GM21515 (cell line): ENCODE measurements at regions not wholly inside any gene's neighbourhood (a gene's known extent, or its start where the extent isn't known, plus 50 kb on each side); places are given as distances from the start of the nearest gene placed in this dataset.

Experiments
- ATAC-seq: cut with Tn5 transposase; IDR thresholded peaks from one replicate; pipeline ENCODE4 v1.9.1; 2021; ENCODE audit not compliant: unreplicated experiment

DNA sequence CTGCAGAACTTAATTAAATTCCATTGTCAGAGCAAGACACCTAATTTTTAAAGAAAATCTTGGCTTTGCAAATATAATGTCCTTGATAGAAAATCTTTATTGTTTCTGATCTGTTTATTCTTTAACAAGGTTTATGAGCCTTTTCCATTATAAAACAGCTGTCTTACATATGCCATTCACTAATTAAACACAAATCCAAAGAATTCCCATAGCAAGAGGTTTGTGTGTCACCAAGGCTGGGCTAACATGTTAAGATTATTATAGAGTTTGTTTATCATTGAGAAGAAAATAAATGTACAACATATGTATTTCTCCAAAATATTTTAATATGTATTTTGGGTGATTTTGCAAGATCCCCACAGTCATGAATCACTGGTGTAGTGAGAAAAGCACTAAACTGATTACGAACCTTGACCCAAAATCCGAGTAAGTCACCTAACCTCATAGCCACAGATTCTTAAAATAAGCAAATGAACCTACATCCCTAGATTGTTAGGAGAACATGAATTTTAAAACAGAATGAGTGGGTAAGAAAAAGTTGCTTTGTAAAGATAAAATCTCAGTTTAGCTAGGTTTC, 694.8 kb upstream of the INTU start:
- ATAC-seq = no peak

- no peak for ATAC-seq
Observed at GRCh38 chr4:126939401-126939800, 693.4 kb upstream of the INTU start.

DNA sequence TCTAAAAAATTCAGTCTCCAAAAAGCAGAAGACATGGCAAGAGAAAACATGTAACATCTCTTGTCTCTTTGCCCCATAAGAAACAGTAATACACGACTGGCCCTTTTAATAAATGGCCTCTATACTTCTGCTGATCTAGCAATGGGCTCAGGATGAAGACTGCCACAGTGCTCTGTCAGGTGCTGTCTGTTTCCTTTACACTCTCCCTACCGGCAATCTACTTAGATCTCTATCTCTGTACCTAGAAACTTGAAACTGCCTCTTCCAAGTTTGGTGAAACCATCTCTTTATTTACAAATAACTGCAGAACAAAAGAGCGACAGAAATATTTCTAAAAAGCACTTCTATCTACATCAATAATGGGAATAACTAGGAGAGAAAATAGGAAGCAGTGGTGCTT, 685.2 kb upstream of the INTU start:
- ATAC-seq = no peak

- no peak for ATAC-seq
Observed at GRCh38 chr4:126954537-126955291, 678.0 kb upstream of the INTU start.

DNA sequence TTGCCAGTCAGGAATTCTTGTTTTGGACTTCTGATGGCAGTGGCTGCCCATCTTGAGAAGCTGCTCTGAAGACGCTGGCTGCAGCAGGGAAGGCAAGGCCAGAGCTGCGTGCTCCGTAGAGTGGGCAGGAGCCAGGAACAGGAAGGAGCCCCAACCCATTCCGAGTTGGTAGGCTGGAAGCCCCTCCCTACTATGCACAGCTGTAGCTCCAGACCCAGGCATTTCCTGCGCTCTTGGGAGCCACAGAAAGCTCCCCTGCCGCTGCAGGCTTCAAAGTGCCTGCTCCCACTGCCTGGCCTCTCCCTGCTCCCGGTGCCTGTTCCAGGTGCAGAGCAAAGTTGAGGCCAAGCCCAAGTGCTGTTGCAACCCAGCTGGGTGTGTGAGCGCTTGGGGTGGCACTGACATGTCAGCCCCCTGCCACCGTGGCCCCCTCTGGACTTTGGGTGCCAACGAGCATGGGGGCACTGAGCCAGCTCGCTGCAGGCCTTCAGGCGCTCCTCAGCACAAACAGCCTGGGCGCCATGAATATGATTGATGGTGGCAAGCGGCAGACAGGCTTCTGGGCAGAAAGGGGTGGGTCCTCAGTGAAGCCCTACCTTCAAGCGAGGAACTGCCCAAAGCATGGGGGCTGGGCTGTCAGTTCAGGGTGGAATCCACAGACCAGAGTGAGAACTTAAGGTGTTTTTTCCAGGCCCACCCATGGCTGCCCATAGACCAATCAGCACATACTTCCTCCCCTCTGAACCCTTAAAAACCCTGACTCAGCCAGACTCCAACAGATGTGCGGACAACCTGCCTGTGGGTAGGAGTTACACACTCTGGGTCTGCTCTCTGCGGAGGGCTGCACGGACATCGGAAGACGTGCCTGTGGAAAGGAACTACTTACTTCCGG, 677.2 kb upstream of the INTU start:
- no peak for ATAC-seq

- no peak for ATAC-seq
Observed at GRCh38 chr4:126956184-126956897, 676.4 kb upstream of the INTU start.

- ATAC-seq = no peak
Observed at GRCh38 chr4:126957556-126957955, 675.2 kb upstream of the INTU start.

DNA sequence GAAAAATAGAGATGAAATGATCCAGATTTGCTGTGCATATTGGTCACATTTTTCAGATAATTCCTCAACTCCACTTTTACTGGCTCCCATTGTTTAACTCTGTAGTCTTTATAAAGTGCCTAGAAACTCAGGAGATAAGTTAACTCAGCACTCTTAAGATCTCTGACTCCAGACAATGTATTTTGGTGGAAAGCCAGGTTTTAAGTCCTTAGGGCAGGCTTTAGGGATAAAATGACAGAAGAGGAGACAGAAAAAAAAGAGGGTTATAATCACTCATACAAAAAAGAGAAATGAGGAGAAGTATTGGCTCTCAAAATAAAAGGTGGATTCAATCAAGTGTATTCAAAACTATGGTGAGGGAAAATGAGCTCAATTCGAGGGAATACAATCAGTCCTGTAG, 674.8 kb upstream of the INTU start:
- ATAC-seq = no peak

DNA sequence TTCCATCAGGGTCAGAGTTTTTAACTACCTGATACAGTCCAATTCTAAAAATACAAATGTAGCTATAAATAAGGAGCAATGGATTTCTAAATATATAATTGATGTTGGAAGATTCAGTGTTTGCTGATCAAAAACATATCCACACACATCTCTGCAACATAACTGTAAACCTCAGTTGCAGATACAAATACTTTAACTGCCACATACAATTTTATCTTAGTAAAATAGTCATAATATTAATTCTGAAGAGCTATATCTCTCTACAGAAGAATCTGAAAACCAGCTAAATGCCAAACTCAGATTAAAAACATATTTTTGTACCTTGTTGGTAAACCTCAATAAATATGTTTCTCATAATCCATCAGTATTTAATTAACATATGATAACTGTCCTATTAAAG, 674.3 kb upstream of the INTU start:
- ATAC-seq = no peak

DNA sequence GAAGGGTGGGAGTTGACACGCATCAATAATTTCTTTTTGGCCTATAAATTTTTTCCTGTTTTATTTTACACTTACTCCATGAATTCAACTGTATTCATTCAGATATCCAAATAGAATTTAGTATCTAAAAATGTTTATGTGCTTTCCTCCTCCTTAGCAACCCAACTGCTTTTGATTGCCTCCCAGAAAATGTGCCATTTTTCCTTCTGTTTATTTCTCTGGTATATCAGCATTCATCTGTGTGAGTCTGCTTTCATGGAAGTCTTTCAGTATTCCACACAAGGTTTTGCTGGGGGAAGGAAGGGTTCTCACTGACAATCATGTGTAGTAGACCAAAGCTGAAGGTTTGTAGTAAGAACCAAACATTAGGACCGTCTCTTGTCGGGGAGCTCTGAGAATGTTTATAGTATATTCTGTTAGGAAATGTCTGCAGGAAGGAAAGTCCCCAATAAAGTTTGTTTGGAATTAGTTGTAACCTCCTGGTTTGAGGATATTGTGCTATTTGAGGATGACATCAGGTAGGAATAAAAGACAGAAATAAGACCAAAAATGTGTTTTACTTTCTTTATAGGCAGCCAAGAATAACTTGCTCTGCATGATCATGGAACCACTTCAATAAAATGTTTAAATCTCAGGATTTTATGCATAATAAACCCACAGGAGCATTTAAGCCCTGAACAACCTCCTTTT, 673.6 kb upstream of the INTU start:
- no peak for ATAC-seq

- no peak for ATAC-seq
Observed at GRCh38 chr4:126960760-126961159, 672.0 kb upstream of the INTU start.

DNA sequence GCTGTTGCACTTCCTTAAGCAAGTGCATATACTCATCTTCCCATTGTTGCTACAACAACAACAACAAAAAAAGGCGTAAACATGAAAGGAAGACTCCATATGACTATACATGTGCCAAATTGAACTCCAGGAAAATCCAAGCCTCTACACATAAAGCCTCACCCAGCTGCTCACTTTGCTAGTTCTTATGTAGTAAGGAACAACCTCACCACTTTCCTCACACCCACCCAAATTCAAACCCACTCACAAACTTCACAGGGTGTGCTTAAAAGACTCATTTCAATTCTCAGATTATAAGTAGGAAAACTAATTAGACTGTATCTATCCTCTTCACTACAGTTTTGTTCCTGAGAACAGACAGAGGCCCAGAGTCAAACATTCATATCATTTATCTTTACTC, 671.1 kb upstream of the INTU start:
- no peak for ATAC-seq

DNA sequence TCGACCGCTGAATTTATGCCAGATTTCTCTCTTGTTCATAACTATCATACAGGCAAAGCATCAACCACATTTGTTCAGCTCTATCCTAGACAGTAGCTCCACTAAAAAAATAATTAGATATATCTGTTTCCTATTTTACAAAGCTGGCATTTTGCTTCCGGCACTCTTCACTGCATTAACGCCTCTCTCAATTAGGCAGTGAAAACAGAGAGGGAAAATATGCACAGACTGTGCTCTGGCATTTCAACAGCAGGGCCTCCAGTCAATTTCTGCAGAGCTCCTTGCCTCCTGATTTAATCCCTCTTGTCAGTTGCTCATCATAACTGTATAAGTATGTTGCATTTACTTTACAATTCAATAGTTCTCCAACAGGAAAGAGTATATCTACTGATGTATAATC, 666.9 kb upstream of the INTU start:
- ATAC-seq = no peak

DNA sequence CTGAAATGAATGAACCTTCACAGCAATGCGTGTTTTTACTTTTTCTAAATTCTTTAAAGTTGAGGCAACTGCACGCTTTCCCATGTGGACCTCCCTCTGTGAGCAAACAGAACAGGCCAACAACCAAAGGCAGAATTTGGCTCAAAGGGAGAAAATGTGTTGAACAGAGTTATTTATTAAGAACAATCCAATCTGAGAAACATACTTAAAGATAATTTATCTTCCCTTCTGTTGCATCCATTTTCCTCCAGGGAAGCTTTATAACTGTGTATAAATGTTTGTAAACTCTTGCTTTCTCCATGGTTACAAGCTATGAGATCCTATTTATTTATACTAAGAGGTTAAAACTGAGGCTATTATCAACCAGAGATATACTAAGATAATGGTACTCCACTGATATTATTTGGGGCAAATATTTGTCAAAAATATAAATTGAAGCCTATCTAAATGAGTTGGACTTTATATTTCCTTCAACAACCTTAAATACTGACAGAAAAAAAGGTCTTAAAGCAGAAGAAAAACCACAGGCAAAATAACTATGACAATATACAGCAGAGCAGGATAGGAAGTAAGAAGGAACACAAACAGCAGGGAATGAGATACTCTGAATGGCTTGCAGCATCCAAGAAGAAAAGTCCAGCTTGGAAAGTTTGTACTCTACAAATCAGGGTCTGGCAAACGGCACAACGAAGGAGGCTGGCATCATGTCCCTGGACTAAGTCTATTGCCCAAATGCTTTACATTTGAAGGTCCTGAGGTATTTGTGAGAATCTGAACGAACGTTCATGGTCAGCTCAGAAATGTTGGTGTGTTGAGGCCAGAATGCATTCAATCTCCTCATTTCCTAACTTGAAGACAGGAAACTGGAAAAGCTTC, 663.2 kb upstream of the INTU start:
- no peak for ATAC-seq

DNA sequence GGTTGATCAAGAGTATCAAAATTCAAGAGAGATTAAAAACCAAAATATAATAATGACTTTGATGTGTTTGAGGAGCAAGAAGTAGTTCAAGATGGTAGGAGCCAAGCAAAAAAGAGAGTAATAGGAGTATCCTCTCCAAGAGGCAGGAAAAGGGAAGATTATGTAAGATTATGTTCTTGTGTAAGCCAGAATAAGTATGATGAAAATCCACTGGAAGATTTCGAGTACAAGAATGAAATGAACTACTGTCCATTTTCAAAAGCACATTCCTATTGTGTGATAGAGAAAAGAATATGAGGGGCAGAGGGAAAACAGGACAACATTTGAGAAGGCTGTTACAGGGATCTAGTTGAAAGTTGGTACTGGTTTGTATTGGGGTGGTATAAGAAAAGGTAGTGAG, 659.6 kb upstream of the INTU start:
- no peak for ATAC-seq

DNA sequence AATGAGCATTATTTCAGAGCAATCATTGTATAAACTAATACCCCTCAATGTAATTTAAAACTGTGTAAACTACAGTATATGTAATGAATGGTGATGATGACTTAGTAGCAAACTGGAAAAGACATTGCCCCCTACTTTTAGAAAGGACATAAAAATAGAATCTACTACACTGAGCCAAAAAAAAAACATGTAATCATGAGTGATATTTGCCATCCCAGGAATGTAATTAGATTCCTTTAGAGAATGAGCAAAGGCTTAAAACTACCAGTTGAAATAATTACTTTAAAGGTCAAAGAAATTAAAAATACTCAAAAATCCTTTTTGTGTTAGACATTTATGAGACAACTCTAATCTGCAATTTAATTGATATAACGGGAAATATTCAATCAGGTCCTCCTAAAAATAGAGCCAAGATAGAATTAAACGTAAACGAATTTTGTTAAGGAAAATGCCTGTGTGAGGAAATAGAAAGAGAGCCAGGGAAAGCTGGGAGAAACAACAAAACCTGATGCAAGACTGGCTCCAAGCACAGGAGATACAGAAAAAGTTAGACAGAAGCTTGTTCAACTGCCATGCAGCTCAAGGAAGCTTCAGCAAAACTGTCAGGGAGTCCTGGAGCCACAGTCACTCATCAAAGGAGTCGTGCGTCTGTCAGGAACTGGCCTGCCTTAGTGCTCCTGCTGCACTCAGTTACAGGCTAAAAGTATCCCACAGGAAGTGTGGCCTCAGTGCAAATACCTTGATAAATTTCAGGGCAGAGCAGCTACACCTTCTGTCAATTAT, 655.7 kb upstream of the INTU start:
- ATAC-seq = no peak

- ATAC-seq = no peak
Observed at GRCh38 chr4:126986005-126986404, 646.8 kb upstream of the INTU start.

- ATAC-seq = no peak
Observed at GRCh38 chr4:126986828-126987227, 645.9 kb upstream of the INTU start.

- ATAC-seq = no peak
Observed at GRCh38 chr4:126991965-126992364, 640.8 kb upstream of the INTU start.
